ENCODE measurements at regions not wholly inside any gene's neighbourhood (a gene's known extent, or its start where the extent isn't known, plus 50 kb on each side); places are given as distances from the start of the nearest gene placed in this dataset.

DNA sequence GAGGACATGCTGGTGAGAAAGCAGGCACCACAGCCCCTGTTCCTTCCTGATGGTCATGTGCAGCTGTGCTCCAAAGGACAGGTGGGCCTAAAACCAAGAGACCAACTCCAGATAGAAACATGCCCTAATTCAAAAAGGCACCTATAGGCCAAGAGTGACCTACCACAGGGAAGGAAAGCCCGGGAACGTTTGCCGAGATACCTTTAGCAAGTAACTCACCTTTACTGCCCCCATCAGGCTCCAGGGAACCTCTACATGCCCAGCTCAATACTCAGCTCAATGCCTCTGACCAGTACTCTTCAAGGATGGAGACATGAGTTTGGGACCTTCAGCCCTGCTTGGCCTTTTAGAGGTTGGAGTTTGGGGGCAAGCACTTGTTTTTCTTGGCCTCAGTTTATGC is 172.8 kb upstream of the FSTL4 start:
- ATAC-seq, result no peak
- POLR2A ChIA-PET (ENCODE audit: unreplicated experiment), result no interaction called here
- BruUV-seq (replicated peaks), result no TSS peak

DNA sequence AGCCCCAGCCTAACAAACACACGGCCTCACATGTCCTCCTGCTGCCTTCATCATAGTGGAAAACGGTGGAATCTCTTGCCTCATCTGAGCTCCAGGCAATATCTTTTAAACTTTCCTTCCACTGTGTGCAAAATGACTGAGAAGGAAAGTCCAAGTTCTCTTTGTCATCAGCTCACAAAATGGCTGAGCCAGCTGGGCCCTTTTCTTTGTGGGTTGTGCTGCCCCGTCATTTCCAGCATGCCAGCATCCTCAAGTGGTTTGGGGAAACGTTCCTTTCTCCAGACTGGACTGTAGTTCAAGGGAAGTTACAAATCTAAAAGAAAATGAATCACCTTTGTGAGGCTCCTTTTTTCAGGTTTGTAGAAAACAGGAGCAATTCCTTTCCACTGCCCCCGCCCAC is 171.1 kb upstream of the FSTL4 start:
- H2AFZ ChIP-seq (ENCODE audit: low read length), result no peak overlapping the region
- CTCF ChIA-PET, result no interaction called here
- TF ChIP-seq, protein P1, sequence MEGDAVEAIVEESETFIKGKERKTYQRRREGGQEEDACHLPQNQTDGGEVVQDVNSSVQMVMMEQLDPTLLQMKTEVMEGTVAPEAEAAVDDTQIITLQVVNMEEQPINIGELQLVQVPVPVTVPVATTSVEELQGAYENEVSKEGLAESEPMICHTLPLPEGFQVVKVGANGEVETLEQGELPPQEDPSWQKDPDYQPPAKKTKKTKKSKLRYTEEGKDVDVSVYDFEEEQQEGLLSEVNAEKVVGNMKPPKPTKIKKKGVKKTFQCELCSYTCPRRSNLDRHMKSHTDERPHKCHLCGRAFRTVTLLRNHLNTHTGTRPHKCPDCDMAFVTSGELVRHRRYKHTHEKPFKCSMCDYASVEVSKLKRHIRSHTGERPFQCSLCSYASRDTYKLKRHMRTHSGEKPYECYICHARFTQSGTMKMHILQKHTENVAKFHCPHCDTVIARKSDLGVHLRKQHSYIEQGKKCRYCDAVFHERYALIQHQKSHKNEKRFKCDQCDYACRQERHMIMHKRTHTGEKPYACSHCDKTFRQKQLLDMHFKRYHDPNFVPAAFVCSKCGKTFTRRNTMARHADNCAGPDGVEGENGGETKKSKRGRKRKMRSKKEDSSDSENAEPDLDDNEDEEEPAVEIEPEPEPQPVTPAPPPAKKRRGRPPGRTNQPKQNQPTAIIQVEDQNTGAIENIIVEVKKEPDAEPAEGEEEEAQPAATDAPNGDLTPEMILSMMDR (conservative IDR thresholded peaks at IDR 0.05; ENCODE audit: low read depth, low read length), result no peak
- TF ChIP-seq EZH2 (IDR thresholded peaks at IDR 0.05; ENCODE audit: low read length, unreplicated experiment) (no peak), EZH2phosphoT487 (IDR thresholded peaks at IDR 0.05; ENCODE audit: borderline replicate concordance, low read length) (no peak)

More for the DNA sequence above, 172.8 kb upstream of the FSTL4 start:
- Histone ChIP-seq H3K4me3 (ENCODE audit: low read length) (no peak overlapping the region), H3K9me3 (ENCODE audit: low read length) (no peaks in the 10 kb centered on the region), H4K20me1 (ENCODE audit: low read length) (no peaks in the 10 kb centered on the region), H3K4me2 (ENCODE audit: low read length) (no peak overlapping the region), H3K27ac (ENCODE audit: low read length) (no peak overlapping the region), H3F3A (ENCODE audit: low read length, unreplicated experiment) (no peaks in the 10 kb centered on the region), H3K4me1 (ENCODE audit: insufficient read depth, low read length) (no peaks in the 10 kb centered on the region), H3K9me2 (replicated peaks; ENCODE audit: low read length) (no peaks in the 10 kb centered on the region), H3K79me2 (ENCODE audit: low read length) (no peaks in the 10 kb centered on the region), H3K9ac (ENCODE audit: low read length) (no peak overlapping the region), H3K27me3 (ENCODE audit: low read length) (no peaks in the 10 kb centered on the region), H2AFZ (ENCODE audit: low read length) (no peak overlapping the region), H3K36me3 (ENCODE audit: low read depth, low read length) (no peaks in the 10 kb centered on the region)
- intact Hi-C loops (cut with micrococcal nuclease), result no loop called here
- TF ChIP-seq, protein P1 (conservative IDR thresholded peaks at IDR 0.05; ENCODE audit: low read depth, low read length), result peak; percentile 30; the same call in 1 of the 2 replicates
- TF ChIP-seq EZH2 (IDR thresholded peaks at IDR 0.05; ENCODE audit: low read length, unreplicated experiment), result no peak
- TF ChIP-seq EZH2phosphoT487 (IDR thresholded peaks at IDR 0.05; ENCODE audit: borderline replicate concordance, low read length), result no peak
- CTCF ChIA-PET, result no interaction called here
- peak; percentile 2 for DNase-seq

DNA sequence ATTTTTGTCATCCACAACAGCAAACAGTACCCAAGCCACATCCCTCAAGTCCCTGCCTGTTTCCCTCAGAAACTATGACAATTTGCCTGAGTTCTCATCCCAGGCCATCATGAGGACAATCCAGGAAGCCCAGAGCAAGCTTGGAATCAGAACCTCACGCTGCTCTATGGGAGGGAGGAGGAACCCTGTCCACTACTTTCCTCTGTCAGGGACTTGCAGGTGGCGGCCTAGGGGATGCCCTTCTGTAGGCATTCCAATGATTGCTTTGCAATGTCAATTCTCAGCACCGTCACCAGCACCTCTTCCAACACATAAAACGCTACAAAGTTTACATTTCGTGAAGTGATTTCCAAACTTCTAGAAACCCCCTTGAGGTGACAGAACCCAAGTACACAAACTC is 170.4 kb upstream of the FSTL4 start:
- DNase-seq (no peak), ATAC-seq (no peak)
- no peaks in the 10 kb centered on the region for H3K4me1 ChIP-seq (ENCODE audit: insufficient read depth, low read length)
- no peak overlapping the region for H3K4me2 ChIP-seq (ENCODE audit: low read length)
- H3K27ac ChIP-seq (ENCODE audit: low read length), result no peak overlapping the region
- no peaks in the 10 kb centered on the region for H3K36me3 ChIP-seq (ENCODE audit: low read depth, low read length)
- no peaks in the 10 kb centered on the region for H3K9me2 ChIP-seq (replicated peaks; ENCODE audit: low read length)
- no peaks in the 10 kb centered on the region for H4K20me1 ChIP-seq (ENCODE audit: low read length)
- no peak overlapping the region for H3K9ac ChIP-seq (ENCODE audit: low read length)
- H3K4me3 ChIP-seq (ENCODE audit: low read length), result no peak overlapping the region
- H2AFZ ChIP-seq (ENCODE audit: low read length), result no peak overlapping the region
- H3K9me3 ChIP-seq (ENCODE audit: low read length), result no peaks in the 10 kb centered on the region
- POLR2A ChIA-PET (ENCODE audit: unreplicated experiment), result no interaction called here
- TF ChIP-seq EZH2phosphoT487 (IDR thresholded peaks at IDR 0.05; ENCODE audit: borderline replicate concordance, low read length), result no peak
- no peak for TF ChIP-seq EZH2 (IDR thresholded peaks at IDR 0.05; ENCODE audit: low read length, unreplicated experiment)
- TF ChIP-seq, protein P1 (conservative IDR thresholded peaks at IDR 0.05; ENCODE audit: low read depth, low read length), result no peak
- no peaks in the 10 kb centered on the region for H3K27me3 ChIP-seq (ENCODE audit: low read length)
- BruUV-seq (replicated peaks), result no TSS peak
- H3K79me2 ChIP-seq (ENCODE audit: low read length), result no peaks in the 10 kb centered on the region
- H3F3A ChIP-seq (ENCODE audit: low read length, unreplicated experiment), result no peaks in the 10 kb centered on the region
- CTCF ChIA-PET, result no interaction called here
- intact Hi-C loops (cut with micrococcal nuclease), result no loop called here

More for the DNA sequence above, 171.1 kb upstream of the FSTL4 start:
- no peak overlapping the region for H3K9ac ChIP-seq (ENCODE audit: low read length)
- no peak overlapping the region for H3K27ac ChIP-seq (ENCODE audit: low read length)
- no TSS peak for BruUV-seq (replicated peaks)
- no peaks in the 10 kb centered on the region for H4K20me1 ChIP-seq (ENCODE audit: low read length)
- H3K9me3 ChIP-seq (ENCODE audit: low read length), result no peaks in the 10 kb centered on the region
- no peaks in the 10 kb centered on the region for H3K36me3 ChIP-seq (ENCODE audit: low read depth, low read length)
- H3K9me2 ChIP-seq (replicated peaks; ENCODE audit: low read length), result no peaks in the 10 kb centered on the region
- no peaks in the 10 kb centered on the region for H3K4me1 ChIP-seq (ENCODE audit: insufficient read depth, low read length)
- no peaks in the 10 kb centered on the region for H3F3A ChIP-seq (ENCODE audit: low read length, unreplicated experiment)
- DNase-seq (no peak), ATAC-seq (no peak)
- no peak overlapping the region for H3K4me3 ChIP-seq (ENCODE audit: low read length)
- no peak overlapping the region for H3K4me2 ChIP-seq (ENCODE audit: low read length)
- intact Hi-C loops (cut with micrococcal nuclease), result no loop called here
- H3K27me3 ChIP-seq (ENCODE audit: low read length), result no peaks in the 10 kb centered on the region
- H3K79me2 ChIP-seq (ENCODE audit: low read length), result no peaks in the 10 kb centered on the region
- POLR2A ChIA-PET (ENCODE audit: unreplicated experiment), result no interaction called here

All from PC-3 (cell line).